ENCODE measurements at regions not wholly inside any gene's neighbourhood (a gene's known extent, or its start where the extent isn't known, plus 50 kb on each side); places are given as distances from the start of the nearest gene placed in this dataset.

DNA sequence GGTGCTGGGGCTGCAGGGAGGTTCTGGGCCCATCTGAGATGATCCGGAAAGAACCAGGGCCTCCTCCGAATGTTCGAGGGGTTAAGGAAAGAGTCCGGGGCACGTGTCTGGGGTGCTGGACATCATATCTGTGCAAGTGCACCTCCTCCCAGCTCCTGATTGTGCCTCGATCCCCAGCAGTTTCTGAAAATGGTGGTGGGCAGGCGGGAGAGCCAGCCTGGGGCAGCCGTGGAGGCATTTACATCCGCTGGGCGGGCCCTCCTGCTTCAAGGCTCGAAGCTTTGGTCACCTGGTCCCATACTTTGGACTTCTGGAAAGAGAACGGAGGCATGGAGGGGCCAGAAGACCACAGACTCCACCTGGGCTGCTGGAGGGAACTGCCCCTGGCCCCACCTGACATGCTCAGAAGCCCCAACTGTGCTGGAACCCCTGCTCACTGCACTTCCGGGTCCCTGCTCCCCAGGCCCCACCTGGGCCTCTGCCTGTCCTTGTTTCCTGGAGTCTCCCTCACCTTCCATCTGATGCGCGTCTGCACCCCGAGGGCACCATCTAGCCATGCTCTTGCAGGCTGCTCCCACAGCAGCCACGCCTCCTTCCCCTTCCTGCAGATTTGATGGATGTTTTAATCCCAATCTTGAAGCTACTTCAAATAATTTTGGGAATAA lies 119.2 kb upstream of the HDAC4 start:
- Histone ChIP-seq H3K9ac (ENCODE audit: low read length) (no peak overlapping the region), H3K4me1 (ENCODE audit: control insufficient read depth, insufficient read depth, low read length) (no peaks in the 10 kb centered on the region), H3K36me3 (ENCODE audit: control insufficient read depth, insufficient read depth, low read length) (no peaks in the 10 kb centered on the region), H3K4me3 (ENCODE audit: low read length) (no peak overlapping the region), H3K27me3 (ENCODE audit: control insufficient read depth, insufficient read depth, low read length) (peaks cover 6% of the 10 kb centered on the region), H3K9me3 (ENCODE audit: control insufficient read depth, low read length) (no peaks in the 10 kb centered on the region)

DNA sequence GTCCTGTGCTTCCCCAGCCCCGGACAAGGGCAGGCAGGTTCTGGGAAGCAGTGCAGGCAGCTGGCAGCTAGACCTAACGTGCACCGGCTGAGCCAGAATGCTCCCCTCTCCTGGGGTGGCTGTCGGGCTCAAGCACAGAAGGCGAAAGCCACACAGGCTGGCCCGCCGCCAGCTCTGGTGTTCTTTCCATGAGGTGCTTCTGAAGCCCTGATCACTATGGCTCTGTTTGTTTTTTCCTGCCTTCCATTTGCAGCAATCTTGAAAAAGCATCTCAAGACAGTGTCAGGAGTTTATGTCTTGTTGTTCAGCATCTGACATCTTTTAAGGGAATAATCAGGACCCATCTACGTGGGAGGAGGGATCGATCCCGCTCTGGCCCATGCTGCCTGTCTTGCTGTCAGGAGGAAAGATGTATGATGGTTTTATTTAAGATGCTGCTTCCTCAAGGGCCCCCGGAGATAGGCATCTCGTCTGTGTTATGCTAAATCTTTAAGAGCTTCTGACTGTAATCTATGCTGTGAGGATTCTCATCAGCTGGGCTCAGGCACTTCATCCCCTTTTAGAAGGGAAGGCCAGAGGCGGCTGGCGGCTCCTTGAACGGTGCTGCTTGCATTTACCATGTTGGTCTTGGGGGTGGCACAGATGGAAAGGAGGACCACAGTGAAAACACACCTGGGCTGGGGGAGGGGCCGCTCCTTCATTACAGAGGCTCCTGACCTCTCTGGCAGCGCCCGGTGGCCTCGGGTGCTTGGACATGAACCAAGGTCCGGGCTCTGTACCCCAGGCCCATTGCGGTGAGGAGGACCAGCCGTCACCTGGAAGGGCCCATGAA lies 118.5 kb upstream of the HDAC4 start:
- H3K4me3 ChIP-seq (ENCODE audit: low read length) = no peak overlapping the region
- H3K4me1 ChIP-seq (ENCODE audit: control insufficient read depth, insufficient read depth, low read length) = no peaks in the 10 kb centered on the region
- H3K36me3 ChIP-seq (ENCODE audit: control insufficient read depth, insufficient read depth, low read length) = no peaks in the 10 kb centered on the region
- no peak overlapping the region for H3K9ac ChIP-seq (ENCODE audit: low read length)
- peaks cover 6% of the 10 kb centered on the region for H3K27me3 ChIP-seq (ENCODE audit: control insufficient read depth, insufficient read depth, low read length)
- H3K9me3 ChIP-seq (ENCODE audit: control insufficient read depth, low read length) = no peaks in the 10 kb centered on the region

DNA sequence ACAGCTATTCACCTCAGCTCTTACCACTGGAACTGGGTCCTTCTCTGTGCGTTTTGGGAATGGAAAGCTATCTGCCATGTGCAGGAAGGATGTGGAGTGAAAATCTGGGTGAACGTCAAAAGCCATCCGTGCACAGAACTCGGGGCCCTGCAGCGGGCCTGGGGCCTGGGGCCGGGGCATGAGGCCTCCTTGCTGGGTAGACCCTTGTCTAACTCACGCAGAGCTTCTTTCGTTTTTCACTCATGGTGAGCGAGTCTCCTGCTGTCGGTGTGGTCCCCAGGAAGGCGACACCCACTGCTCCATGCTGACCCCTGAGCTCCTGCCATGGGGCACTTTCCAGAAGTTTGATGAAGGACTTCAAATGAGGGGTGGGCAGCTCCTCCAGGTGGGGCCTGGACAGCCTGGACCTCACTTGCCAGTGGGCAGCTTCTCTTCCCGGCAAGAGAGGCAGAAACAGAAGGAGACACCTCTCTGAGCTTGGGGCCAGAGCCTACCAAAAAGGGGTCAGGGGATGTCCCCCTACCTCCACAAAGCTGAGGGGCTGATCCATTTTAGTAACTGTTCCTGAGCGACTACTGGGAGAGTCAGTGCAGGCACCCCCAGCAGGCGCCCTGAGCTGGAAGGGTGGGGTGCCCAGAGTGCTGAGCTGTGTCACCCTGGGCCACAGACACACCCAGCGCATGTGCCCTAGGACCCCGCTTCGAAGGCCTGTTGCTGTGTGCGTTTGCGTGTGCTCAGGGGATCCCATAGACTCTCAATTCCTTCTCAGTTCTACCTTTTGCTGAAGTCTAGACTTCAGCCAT lies 117.7 kb upstream of the HDAC4 start:
- H3K4me3 ChIP-seq (ENCODE audit: low read length) = no peak overlapping the region
- H3K9ac ChIP-seq (ENCODE audit: low read length) = no peak overlapping the region
- H3K4me1 ChIP-seq (ENCODE audit: control insufficient read depth, insufficient read depth, low read length) = no peaks in the 10 kb centered on the region
- no peaks in the 10 kb centered on the region for H3K36me3 ChIP-seq (ENCODE audit: control insufficient read depth, insufficient read depth, low read length)
- H3K9me3 ChIP-seq (ENCODE audit: control insufficient read depth, low read length) = no peaks in the 10 kb centered on the region
- H3K27me3 ChIP-seq (ENCODE audit: control insufficient read depth, insufficient read depth, low read length) = peaks cover 6% of the 10 kb centered on the region

DNA sequence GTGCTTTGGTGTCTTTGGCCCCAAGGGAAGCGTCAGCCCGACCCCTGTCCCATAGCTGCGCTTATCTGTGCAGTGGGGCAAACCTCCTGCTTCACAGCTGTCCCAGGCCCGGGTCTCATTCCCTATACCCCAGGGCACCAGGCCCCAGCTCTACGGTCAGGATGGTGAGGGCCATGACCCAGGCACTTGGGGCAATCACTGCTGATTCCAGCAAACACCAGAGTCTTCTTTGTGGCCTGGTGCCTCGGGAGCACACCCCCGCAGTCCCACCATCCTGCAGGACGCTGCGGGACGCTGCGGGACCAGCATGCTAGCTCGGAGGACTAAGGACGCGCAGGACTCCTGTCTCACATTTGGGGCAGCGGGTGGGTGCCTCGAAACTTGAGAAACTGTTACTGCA lies 116.9 kb upstream of the HDAC4 start:
- Histone ChIP-seq H3K36me3 (ENCODE audit: control insufficient read depth, insufficient read depth, low read length) (no peaks in the 10 kb centered on the region), H3K4me3 (ENCODE audit: low read length) (no peak overlapping the region), H3K9me3 (ENCODE audit: control insufficient read depth, low read length) (no peaks in the 10 kb centered on the region), H3K4me1 (ENCODE audit: control insufficient read depth, insufficient read depth, low read length) (no peaks in the 10 kb centered on the region), H3K27me3 (ENCODE audit: control insufficient read depth, insufficient read depth, low read length) (peaks cover 5% of the 10 kb centered on the region), H3K9ac (ENCODE audit: low read length) (no peak overlapping the region)

DNA sequence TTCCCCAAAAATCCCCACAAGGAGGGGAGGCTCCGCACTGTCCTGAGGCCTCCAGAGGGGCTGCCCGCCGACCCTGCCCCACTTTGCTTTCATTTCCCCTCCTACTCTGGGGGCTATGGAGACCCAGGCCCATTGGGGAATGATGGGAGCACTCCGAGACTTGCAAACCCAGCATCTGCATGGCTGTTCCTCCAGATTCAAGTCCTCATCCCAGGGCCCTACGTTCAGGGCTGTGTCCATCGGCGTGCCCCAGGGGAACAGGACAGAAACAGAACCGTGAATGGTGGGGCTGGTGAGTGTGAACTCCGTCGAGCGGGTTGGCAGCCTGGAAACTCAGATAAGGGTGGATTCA lies 116.1 kb upstream of the HDAC4 start:
- H3K9ac ChIP-seq (ENCODE audit: low read length) = no peak overlapping the region
- no peaks in the 10 kb centered on the region for H3K4me1 ChIP-seq (ENCODE audit: control insufficient read depth, insufficient read depth, low read length)
- H3K36me3 ChIP-seq (ENCODE audit: control insufficient read depth, insufficient read depth, low read length) = no peaks in the 10 kb centered on the region

DNA sequence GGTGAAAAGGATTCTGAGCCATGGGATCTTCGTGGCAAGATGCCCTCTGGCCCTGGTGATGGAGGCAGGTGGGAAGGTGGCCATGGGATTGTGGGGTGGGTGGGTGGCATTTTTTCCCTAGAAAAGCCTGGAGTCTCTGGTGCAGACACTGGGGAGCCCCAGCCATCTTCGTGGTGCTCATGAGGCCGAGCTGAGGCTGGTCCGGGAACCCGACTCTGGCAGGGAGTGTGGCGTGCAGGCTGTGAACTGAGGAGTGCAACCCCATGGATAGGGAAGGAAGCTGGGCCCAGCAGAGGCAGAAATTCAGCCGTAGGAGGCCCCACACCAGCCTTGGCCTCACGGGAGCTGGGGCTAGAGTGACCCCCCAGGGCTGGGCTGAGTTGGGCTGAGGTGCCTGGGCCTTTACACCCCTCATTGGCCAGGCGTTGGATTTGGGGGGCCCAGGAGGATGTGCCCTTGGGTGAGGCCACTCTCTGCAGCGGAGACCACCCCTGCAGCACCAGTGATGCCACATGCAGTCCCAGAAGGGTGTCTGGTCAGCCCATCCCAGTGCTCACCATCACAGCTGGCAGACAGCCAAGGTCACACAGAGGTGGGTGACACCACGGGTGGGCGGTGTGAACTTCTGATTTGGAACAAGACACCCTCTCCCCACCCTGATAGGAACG lies 115.6 kb upstream of the HDAC4 start:
- H3K36me3 ChIP-seq (ENCODE audit: control insufficient read depth, insufficient read depth, low read length) = no peaks in the 10 kb centered on the region
- H3K27me3 ChIP-seq (ENCODE audit: control insufficient read depth, insufficient read depth, low read length) = no peaks in the 10 kb centered on the region
- no peaks in the 10 kb centered on the region for H3K9me3 ChIP-seq (ENCODE audit: control insufficient read depth, low read length)

More for the DNA sequence above, 116.1 kb upstream of the HDAC4 start:
- no peaks in the 10 kb centered on the region for H3K27me3 ChIP-seq (ENCODE audit: control insufficient read depth, insufficient read depth, low read length)
- H3K9me3 ChIP-seq (ENCODE audit: control insufficient read depth, low read length) = no peaks in the 10 kb centered on the region
- H3K4me3 ChIP-seq (ENCODE audit: low read length) = no peak overlapping the region

DNA sequence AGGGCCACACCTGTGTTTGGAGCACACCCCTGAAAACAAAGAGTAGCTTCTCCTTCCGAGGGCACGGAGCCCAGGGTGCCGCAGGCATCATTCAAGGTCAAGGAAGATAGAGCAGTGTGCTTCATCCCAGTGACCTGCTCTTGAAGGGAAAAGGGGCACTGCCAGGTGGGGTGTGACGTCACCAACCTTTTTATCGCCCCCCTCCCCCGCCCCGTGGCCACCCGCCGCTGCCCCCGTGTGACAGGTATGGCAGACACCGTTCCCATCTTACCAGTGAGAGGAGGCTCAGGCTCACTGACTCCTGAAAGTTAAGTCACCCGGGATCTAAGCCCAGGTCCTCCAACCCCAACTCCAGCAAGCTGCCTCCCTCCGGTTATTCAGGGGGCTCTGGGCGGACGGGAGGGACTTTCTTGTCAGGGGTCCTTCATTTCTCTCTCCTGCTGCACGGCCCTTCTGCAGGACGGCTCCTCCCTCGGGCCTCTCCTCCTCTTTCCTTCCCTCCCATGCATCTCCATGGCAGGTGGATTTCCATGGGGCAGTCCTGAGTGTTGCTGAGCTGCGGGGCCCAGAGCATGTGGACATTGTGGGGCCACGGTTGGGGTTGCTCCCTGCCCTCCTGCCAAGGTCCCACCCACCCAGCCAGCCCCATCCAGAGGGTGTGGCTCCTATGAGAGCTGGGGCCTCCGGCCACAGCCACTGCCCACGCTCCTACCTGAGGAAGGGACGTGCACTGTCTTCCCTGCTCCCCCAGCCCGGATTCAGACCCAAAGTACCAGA lies 114.1 kb upstream of the HDAC4 start:
- Histone ChIP-seq H3K27me3 (ENCODE audit: control insufficient read depth, insufficient read depth, low read length) (no peaks in the 10 kb centered on the region), H3K9me3 (ENCODE audit: control insufficient read depth, low read length) (no peaks in the 10 kb centered on the region), H3K4me1 (ENCODE audit: control insufficient read depth, insufficient read depth, low read length) (no peaks in the 10 kb centered on the region), H3K9ac (ENCODE audit: low read length) (no peak overlapping the region), H3K4me3 (ENCODE audit: low read length) (no peak overlapping the region), H3K36me3 (ENCODE audit: control insufficient read depth, insufficient read depth, low read length) (no peaks in the 10 kb centered on the region)

More for the DNA sequence above, 115.6 kb upstream of the HDAC4 start:
- Histone ChIP-seq H3K9ac (ENCODE audit: low read length) (no peak overlapping the region), H3K4me1 (ENCODE audit: control insufficient read depth, insufficient read depth, low read length) (no peaks in the 10 kb centered on the region), H3K4me3 (ENCODE audit: low read length) (no peak overlapping the region)

DNA sequence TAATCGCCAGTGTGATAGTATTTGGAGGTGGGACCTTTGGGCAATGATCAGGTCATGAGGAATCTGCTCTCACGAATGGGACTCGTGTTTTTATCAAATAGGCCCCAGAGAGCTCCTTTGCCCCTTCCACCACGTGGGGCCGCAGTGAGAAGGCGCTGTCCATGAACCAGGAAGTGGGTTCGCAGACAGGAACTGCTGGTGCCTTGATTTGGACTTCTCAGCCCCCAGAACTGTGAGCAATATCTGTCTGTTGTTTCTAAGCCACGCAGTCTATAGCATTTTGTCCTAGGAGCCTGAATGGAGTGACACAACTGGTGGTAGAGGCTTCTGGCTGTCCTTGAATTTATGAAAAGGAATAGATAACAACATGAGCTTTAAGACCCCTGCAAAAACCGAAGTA lies 111.2 kb upstream of the HDAC4 start:
- Histone ChIP-seq H3K4me3 (ENCODE audit: low read length) (no peak overlapping the region), H3K9ac (ENCODE audit: low read length) (no peak overlapping the region), H3K9me3 (ENCODE audit: control insufficient read depth, low read length) (no peaks in the 10 kb centered on the region), H3K4me1 (ENCODE audit: control insufficient read depth, insufficient read depth, low read length) (no peaks in the 10 kb centered on the region), H3K27me3 (ENCODE audit: control insufficient read depth, insufficient read depth, low read length) (no peaks in the 10 kb centered on the region), H3K36me3 (ENCODE audit: control insufficient read depth, insufficient read depth, low read length) (no peaks in the 10 kb centered on the region)

DNA sequence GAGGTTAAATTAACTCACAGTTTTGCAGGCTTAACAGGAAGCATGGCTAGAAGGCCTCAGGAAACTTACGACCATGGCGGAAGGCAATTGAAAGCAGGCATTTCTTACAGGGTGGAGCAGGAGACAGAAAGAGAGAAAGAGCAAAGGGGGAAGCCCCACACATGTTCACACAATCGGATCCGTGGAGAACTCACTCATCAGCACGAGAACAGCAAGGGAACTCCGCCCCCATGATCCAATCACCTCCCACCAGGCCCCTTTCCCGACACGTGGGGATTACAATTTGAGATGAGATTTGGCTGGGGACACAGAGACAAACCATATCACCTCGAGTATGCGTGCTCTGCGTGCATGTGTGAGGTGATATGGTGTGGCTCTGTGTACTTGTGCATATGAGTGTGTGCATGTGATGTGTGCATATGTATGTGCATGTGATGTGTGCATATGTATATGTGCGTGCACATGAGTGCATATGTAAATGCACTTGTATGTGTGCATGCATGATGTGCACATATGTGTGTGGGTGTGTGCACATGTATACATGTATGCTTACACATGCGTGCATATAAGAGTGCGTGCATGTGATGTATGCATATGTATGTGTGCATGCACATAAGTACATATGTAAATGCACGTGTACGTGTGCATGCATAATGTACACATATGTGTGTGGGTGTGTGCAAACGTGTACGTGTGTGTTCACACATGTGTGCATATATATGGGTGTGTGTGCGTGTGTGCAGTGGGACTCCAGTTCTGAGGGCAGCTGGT lies 108.7 kb upstream of the HDAC4 start:
- H3K27me3 ChIP-seq (ENCODE audit: control insufficient read depth, insufficient read depth, low read length) = no peaks in the 10 kb centered on the region
- no peak overlapping the region for H3K9ac ChIP-seq (ENCODE audit: low read length)
- no peaks in the 10 kb centered on the region for H3K9me3 ChIP-seq (ENCODE audit: control insufficient read depth, low read length)
- no peaks in the 10 kb centered on the region for H3K36me3 ChIP-seq (ENCODE audit: control insufficient read depth, insufficient read depth, low read length)
- no peaks in the 10 kb centered on the region for H3K4me1 ChIP-seq (ENCODE audit: control insufficient read depth, insufficient read depth, low read length)
- no peak overlapping the region for H3K4me3 ChIP-seq (ENCODE audit: low read length)

DNA sequence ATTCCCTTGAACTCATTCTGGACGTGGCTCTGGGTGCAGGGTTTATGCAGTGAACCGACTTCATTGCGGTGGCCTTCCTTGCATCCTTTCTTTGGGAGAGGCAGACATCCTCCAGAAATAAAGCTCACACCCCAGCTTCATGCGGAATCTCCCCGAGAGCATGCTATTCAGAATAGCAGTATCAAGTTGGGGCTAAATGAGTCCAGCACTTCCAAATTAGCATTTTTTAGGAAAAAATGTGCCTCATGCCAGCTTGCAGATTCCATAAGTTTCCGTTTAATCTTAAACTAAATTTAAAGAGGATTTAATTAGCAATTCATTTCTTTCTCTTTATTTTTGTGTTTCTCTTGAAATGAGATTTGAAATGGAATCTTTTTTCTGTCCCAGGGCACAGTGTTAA lies 107.4 kb upstream of the HDAC4 start:
- Histone ChIP-seq H3K4me1 (ENCODE audit: control insufficient read depth, insufficient read depth, low read length) (no peaks in the 10 kb centered on the region), H3K27me3 (ENCODE audit: control insufficient read depth, insufficient read depth, low read length) (no peaks in the 10 kb centered on the region), H3K9me3 (ENCODE audit: control insufficient read depth, low read length) (no peaks in the 10 kb centered on the region), H3K9ac (ENCODE audit: low read length) (no peak overlapping the region), H3K36me3 (ENCODE audit: control insufficient read depth, insufficient read depth, low read length) (no peaks in the 10 kb centered on the region), H3K4me3 (ENCODE audit: low read length) (no peak overlapping the region)
